ENCODE measurements at regions not wholly inside any gene's neighbourhood (a gene's known extent, or its start where the extent isn't known, plus 50 kb on each side); places are given as distances from the start of the nearest gene placed in this dataset.
"Not testable (repeated sequence)": the region's sequence is repeated elsewhere in the genome, so short reads cannot be mapped to it uniquely, and the experiment has no call there.

DNA sequence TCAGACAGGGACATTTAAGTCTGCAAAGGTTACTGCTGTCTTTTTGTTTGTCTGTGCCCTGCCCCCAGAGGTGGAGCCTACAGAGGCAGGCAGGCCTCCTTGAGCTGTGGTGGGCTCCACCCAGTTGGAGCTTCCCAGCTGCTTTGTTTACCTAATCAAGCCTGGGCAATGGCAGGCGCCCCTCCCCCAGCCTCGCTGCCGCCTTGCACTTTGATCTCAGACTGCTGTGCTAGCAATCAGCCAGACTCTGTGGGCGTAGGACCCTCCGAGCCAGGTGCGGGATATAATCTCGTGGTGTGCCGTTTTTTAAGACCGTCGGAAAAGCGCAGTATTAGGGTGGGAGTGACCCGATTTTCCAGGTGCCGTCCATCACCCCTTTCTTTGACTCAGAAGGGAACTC lies 96.2 kb upstream of the CLNK start:
- TF ChIP-seq, protein P1, sequence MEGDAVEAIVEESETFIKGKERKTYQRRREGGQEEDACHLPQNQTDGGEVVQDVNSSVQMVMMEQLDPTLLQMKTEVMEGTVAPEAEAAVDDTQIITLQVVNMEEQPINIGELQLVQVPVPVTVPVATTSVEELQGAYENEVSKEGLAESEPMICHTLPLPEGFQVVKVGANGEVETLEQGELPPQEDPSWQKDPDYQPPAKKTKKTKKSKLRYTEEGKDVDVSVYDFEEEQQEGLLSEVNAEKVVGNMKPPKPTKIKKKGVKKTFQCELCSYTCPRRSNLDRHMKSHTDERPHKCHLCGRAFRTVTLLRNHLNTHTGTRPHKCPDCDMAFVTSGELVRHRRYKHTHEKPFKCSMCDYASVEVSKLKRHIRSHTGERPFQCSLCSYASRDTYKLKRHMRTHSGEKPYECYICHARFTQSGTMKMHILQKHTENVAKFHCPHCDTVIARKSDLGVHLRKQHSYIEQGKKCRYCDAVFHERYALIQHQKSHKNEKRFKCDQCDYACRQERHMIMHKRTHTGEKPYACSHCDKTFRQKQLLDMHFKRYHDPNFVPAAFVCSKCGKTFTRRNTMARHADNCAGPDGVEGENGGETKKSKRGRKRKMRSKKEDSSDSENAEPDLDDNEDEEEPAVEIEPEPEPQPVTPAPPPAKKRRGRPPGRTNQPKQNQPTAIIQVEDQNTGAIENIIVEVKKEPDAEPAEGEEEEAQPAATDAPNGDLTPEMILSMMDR (conservative IDR thresholded peaks at IDR 0.05; ENCODE audit: low read length): not testable (repeated sequence)
- not testable (repeated sequence) for TF ChIP-seq EZH2phosphoT487 (IDR thresholded peaks at IDR 0.05; ENCODE audit: borderline replicate concordance, low read depth, low read length)
